HepG2 (cell line): ENCODE measurements at regions not wholly inside any gene's neighbourhood (a gene's known extent, or its start where the extent isn't known, plus 50 kb on each side); places are given as distances from the start of the nearest gene placed in this dataset.
A peak's percentile ranks its signal among the peaks of the same experiment; 100 is the strongest.

Source experiments
- CREB1 ChIP-seq, 2 experiments: fragments of 450-650 bp in 1 of 2; IDR thresholded peaks; 2 replicates each; pipeline ENCODE4 v1.6.1; 2016 to 2017; ENCODE audit warnings: control low read depth in 1 of 2, mild to moderate bottlenecking in 1 of 2, missing compliant biosample characterization in 1 of 2, missing genetic modification characterization in 1 of 2
- CREM ChIP-seq, 2 experiments: sonication (generic) in 1 of 2; formaldehyde crosslinking in 1 of 2; IDR thresholded peaks; 2 replicates each; pipeline versions ENCODE4 v1.4.0 to v1.6.1; 2016 to 2020; ENCODE audit warnings: antibody characterized with exemption in 1 of 2, mild to moderate bottlenecking in 1 of 2, missing genetic modification reagents in 1 of 2
- ELF1 ChIP-seq: sonication (generic); formaldehyde crosslinking; IDR thresholded peaks from 2 replicates; pipeline ENCODE4 v1.4.0; 2020; ENCODE audit warnings: missing genetic modification reagents
- FOXJ3 ChIP-seq: sonication (generic); formaldehyde crosslinking; IDR thresholded peaks from 2 replicates; pipeline ENCODE4 v1.4.0; 2020; ENCODE audit warnings: missing genetic modification reagents, mild to moderate bottlenecking, borderline replicate concordance
- HDAC1 ChIP-seq: sonication (generic); formaldehyde crosslinking; IDR thresholded peaks from 2 replicates; pipeline ENCODE4 v1.5.1; 2020; ENCODE audit warnings: mild to moderate bottlenecking, missing genetic modification reagents
- HOXA3 ChIP-seq: sonication (generic); formaldehyde crosslinking; IDR thresholded peaks from 2 replicates; pipeline ENCODE4 v1.5.0; 2020; ENCODE audit warnings: missing genetic modification reagents
- ISL2 ChIP-seq: sonication (generic); formaldehyde crosslinking; IDR thresholded peaks from 2 replicates; pipeline ENCODE4 v1.5.0; 2020; ENCODE audit warnings: missing genetic modification reagents
- NCOA1 ChIP-seq: sonication (generic); formaldehyde crosslinking; IDR thresholded peaks from 2 replicates; pipeline ENCODE4 v1.9.0; 2021; ENCODE audit warnings: missing genetic modification reagents
- PRDM15 ChIP-seq: sonication (generic); formaldehyde crosslinking; IDR thresholded peaks from 2 replicates; pipeline ENCODE4 v1.4.0; 2020; ENCODE audit warnings: missing genetic modification reagents
- RBAK ChIP-seq: sonication (generic); formaldehyde crosslinking; IDR thresholded peaks from 2 replicates; pipeline ENCODE4 v1.5.1; 2020; ENCODE audit warnings: mild to moderate bottlenecking, missing genetic modification reagents
- SIX1 ChIP-seq: sonication (generic); formaldehyde crosslinking; IDR thresholded peaks from 2 replicates; pipeline ENCODE4 v1.4.0; 2020; ENCODE audit warnings: missing genetic modification reagents, borderline replicate concordance
- SOX6 ChIP-seq, 2 experiments: fragments of 450-650 bp in 1 of 2; sonication (generic) in 1 of 2; formaldehyde crosslinking in 1 of 2; IDR thresholded peaks; 2 replicates each; pipeline versions ENCODE4 v1.4.0 to v1.6.1; 2017 to 2020; ENCODE audit warnings: antibody characterized with exemption in 1 of 2, mild to moderate bottlenecking in 1 of 2, missing genetic modification reagents in 1 of 2
- TFDP2 ChIP-seq: sonication (generic); formaldehyde crosslinking; IDR thresholded peaks from 2 replicates; pipeline ENCODE4 v1.4.0; 2020; ENCODE audit warnings: missing genetic modification reagents
- ZFYVE20 ChIP-seq: sonication (generic); formaldehyde crosslinking; IDR thresholded peaks from 2 replicates; pipeline ENCODE4 v1.8.0; 2023; ENCODE audit warnings: low read depth, mild to moderate bottlenecking, moderate library complexity, missing genetic modification reagents, borderline replicate concordance
- ZNF224 ChIP-seq: sonication (generic); formaldehyde crosslinking; IDR thresholded peaks from 2 replicates; pipeline ENCODE4 v1.5.0; 2020; ENCODE audit warnings: mild to moderate bottlenecking, missing genetic modification reagents
- ZNF225 ChIP-seq: sonication (generic); formaldehyde crosslinking; IDR thresholded peaks from 2 replicates; pipeline ENCODE4 v1.4.0; 2020; ENCODE audit warnings: mild to moderate bottlenecking, missing genetic modification reagents
- ZNF382 ChIP-seq: sonication (generic); formaldehyde crosslinking; IDR thresholded peaks from 2 replicates; pipeline ENCODE4 v1.5.0; 2020; ENCODE audit warnings: missing genetic modification reagents, mild to moderate bottlenecking, borderline replicate concordance
- ZNF530 ChIP-seq: sonication (generic); formaldehyde crosslinking; IDR thresholded peaks from 2 replicates; pipeline ENCODE4 v1.5.0; 2020; ENCODE audit warnings: low read depth, mild to moderate bottlenecking, missing genetic modification reagents
- ZNF572 ChIP-seq: sonication (generic); formaldehyde crosslinking; IDR thresholded peaks from 2 replicates; pipeline ENCODE4 v1.5.1; 2020; ENCODE audit warnings: mild to moderate bottlenecking, missing genetic modification reagents
- ZNF883 ChIP-seq: sonication (generic); formaldehyde crosslinking; IDR thresholded peaks from 2 replicates; pipeline ENCODE4 v1.5.1; 2020; ENCODE audit warnings: mild to moderate bottlenecking, missing genetic modification reagents; ENCODE audit errors: not compliant biosample characterization
- ZSCAN21 ChIP-seq: sonication (generic); formaldehyde crosslinking; IDR thresholded peaks from 2 replicates; pipeline ENCODE4 v1.8.0; 2022; ENCODE audit warnings: mild to moderate bottlenecking, missing genetic modification reagents, moderate library complexity, borderline replicate concordance
- TF ChIP-seq, protein P1 (sequence below): sonication (generic); formaldehyde crosslinking; IDR thresholded peaks from 2 replicates; pipeline ENCODE4 v1.4.0; 2020; ENCODE audit warnings: missing genetic modification reagents
- TF ChIP-seq, protein P2 (sequence below): sonication (generic); formaldehyde crosslinking; IDR thresholded peaks from 2 replicates; pipeline ENCODE4 v1.4.0; 2020; ENCODE audit warnings: mild to moderate bottlenecking, missing genetic modification reagents

DNA sequence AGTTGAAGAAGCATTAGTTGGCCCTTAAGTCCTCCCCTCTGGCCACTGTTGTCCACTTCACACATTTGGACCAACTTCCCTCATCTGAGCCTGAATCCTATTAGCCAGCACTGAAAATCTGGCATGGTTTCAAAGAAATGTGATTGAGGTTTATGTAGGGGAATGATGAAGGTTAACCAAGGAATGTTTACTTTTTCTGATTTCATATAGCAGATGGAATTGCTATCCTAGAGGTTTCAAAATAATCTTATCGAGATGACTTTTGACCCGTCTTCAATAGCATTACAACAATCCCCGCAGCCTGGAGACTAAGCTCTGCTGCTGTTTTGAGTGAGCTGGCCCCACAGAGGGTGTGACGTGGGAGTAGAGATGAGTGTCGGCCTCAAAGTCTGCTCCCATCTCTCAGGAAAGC, 200.8 kb upstream of the IL12A start (continued):
- TF ChIP-seq ISL2 (CRISPR knock-in tag) = no peak
- TF ChIP-seq, protein P1, sequence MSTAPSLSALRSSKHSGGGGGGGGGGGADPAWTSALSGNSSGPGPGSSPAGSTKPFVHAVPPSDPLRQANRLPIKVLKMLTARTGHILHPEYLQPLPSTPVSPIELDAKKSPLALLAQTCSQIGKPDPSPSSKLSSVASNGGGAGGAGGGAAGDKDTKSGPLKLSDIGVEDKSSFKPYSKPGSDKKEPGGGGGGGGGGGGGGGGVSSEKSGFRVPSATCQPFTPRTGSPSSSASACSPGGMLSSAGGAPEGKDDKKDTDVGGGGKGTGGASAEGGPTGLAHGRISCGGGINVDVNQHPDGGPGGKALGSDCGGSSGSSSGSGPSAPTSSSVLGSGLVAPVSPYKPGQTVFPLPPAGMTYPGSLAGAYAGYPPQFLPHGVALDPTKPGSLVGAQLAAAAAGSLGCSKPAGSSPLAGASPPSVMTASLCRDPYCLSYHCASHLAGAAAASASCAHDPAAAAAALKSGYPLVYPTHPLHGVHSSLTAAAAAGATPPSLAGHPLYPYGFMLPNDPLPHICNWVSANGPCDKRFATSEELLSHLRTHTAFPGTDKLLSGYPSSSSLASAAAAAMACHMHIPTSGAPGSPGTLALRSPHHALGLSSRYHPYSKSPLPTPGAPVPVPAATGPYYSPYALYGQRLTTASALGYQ (CRISPR knock-in tag) = 0 out of 2 replicates have a peak, but pooled peaks have one; percentile 22
- TF ChIP-seq CREB1 (IDR thresholded peaks at IDR 0.05) = 0 out of 2 replicates have a peak, but pooled peaks have one; percentile 8
- no peak; the same call in 1 of the 2 replicates for TF ChIP-seq CREB1 (CRISPR knock-in tag; IDR thresholded peaks at IDR 0.05)
- TF ChIP-seq ZFYVE20 = no peak
- TF ChIP-seq PRDM15 (CRISPR knock-in tag) = peak; percentile 13; the same call in 1 of the 2 replicates
- no peak for TF ChIP-seq ELF1 (CRISPR knock-in tag)
- TF ChIP-seq CREM (IDR thresholded peaks at IDR 0.05) = peak; percentile 30; the same call in 1 of the 2 replicates
- no peak for TF ChIP-seq CREM (CRISPR knock-in tag; IDR thresholded peaks at IDR 0.05)
- no peak for TF ChIP-seq SOX6 (IDR thresholded peaks at IDR 0.05)
- peak; percentile 65 for TF ChIP-seq SOX6 (CRISPR knock-in tag; IDR thresholded peaks at IDR 0.05)
- TF ChIP-seq ZNF225 (CRISPR knock-in tag) = no peak
- TF ChIP-seq HOXA3 (CRISPR knock-in tag) = no peak
- TF ChIP-seq ZNF883 = no peak
- no peak for TF ChIP-seq RBAK (CRISPR knock-in tag)
- no peak for TF ChIP-seq SIX1 (CRISPR knock-in tag)
- no peak for TF ChIP-seq ZNF572
- TF ChIP-seq ZNF382 = no peak
- 0 out of 2 replicates have a peak, but pooled peaks have one; percentile 26 for TF ChIP-seq HDAC1 (CRISPR knock-in tag)
- no peak for TF ChIP-seq ZNF530 (CRISPR knock-in tag)
- TF ChIP-seq, protein P2, sequence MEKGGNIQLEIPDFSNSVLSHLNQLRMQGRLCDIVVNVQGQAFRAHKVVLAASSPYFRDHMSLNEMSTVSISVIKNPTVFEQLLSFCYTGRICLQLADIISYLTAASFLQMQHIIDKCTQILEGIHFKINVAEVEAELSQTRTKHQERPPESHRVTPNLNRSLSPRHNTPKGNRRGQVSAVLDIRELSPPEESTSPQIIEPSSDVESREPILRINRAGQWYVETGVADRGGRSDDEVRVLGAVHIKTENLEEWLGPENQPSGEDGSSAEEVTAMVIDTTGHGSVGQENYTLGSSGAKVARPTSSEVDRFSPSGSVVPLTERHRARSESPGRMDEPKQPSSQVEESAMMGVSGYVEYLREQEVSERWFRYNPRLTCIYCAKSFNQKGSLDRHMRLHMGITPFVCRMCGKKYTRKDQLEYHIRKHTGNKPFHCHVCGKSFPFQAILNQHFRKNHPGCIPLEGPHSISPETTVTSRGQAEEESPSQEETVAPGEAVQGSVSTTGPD = no peak
- TF ChIP-seq ZNF224 (CRISPR knock-in tag) = no peak
- no peak for TF ChIP-seq ZSCAN21 (CRISPR knock-in tag)
- 0 out of 2 replicates have a peak, but pooled peaks have one; percentile 10 for TF ChIP-seq FOXJ3 (CRISPR knock-in tag)
- no peak for TF ChIP-seq NCOA1
- TF ChIP-seq TFDP2 (CRISPR knock-in tag) = no peak
